Panc1 (cell line): ENCODE measurements at regions not wholly inside any gene's neighbourhood (a gene's known extent, or its start where the extent isn't known, plus 50 kb on each side); places are given as distances from the start of the nearest gene placed in this dataset.

ENCODE experiments used
- ATAC-seq: fragments of 200-7000 bp; cut with Tn5 transposase; 2 replicates; pipeline ENCODE4 v1.9.1; 2020; ENCODE audit warnings: mild to moderate bottlenecking, moderate library complexity
- BruUV-seq: library from RNA; stranded (reverse); fragments of 400-500 nt; replicated peaks from 2 replicates; lab custom pipeline; 2021; lab: Mats Ljungman, UMichigan
- CTCF ChIA-PET: fragments of 300-600 bp; sonication (Branson Sonifier 250); formaldehyde crosslinking; loops from one replicate; lab custom pipeline; 2022; ENCODE audit warnings: antibody characterized with exemption; lab: Charles Lee
- POLR2A ChIA-PET: fragments of 300-600 bp; sonication (Branson Sonifier 250); formaldehyde crosslinking; loops from one replicate; lab custom pipeline; 2022; ENCODE audit warnings: antibody characterized with exemption; lab: Charles Lee
- DNase-seq: peaks from one replicate; pipeline ENCODE4 v3.0.0-alpha.2; 2010; ENCODE audit warnings: low read depth, low spot score
- H3K27ac ChIP-seq: 2 replicates; pipeline ENCODE4 v1.5.1; 2011; ENCODE audit warnings: mild to moderate bottlenecking, low read length, inconsistent platforms
- H3K27me3 ChIP-seq: fragments of 200-500 bp; sonication (Bioruptor generic); 2 replicates; pipeline ENCODE4 v1.6.0; 2014; ENCODE audit warnings: low read length, inconsistent platforms; ENCODE audit not compliant: control insufficient read depth, insufficient read depth
- H3K36me3 ChIP-seq: fragments of 200-500 bp; sonication (Bioruptor generic); 2 replicates; pipeline ENCODE4 v1.5.1; 2014; ENCODE audit warnings: inconsistent platforms, mild to moderate bottlenecking, low read length, moderate library complexity; ENCODE audit not compliant: control insufficient read depth, insufficient read depth
- H3K4me1 ChIP-seq: 2 replicates; pipeline ENCODE4 v1.5.1; 2011; ENCODE audit warnings: inconsistent platforms, mild to moderate bottlenecking, low read length, moderate library complexity; ENCODE audit not compliant: control insufficient read depth, insufficient read depth
- H3K4me3 ChIP-seq, 2 experiments: 2 replicates each; pipeline ENCODE4 v1.5.1; 2011 to 2012; ENCODE audit warnings: low read depth in 2 of 2, low read length in 2 of 2, mild to moderate bottlenecking in 2 of 2, inconsistent platforms in 1 of 2, moderate library complexity in 1 of 2
- H3K9me3 ChIP-seq: fragments of 200-500 bp; sonication (Bioruptor generic); 2 replicates; pipeline ENCODE4 v1.5.1; 2014; ENCODE audit warnings: low read depth, mild to moderate bottlenecking, inconsistent platforms, low read length, moderate library complexity; ENCODE audit not compliant: control insufficient read depth, insufficient read depth
- CTCF ChIP-seq: fragments of 450-650 bp; IDR thresholded peaks from 2 replicates; pipeline ENCODE4 v1.5.1; 2017; ENCODE audit warnings: mild to moderate bottlenecking
- POLR2AphosphoS5 ChIP-seq: IDR thresholded peaks from 2 replicates; pipeline ENCODE4 v1.6.1; 2012; ENCODE audit warnings: mild to moderate bottlenecking, low read depth, low read length, moderate library complexity
- REST ChIP-seq, 2 experiments: IDR thresholded peaks; 2 replicates each; pipeline ENCODE4 v1.6.1; 2011 to 2012; ENCODE audit warnings: low read depth in 2 of 2, control low read depth in 1 of 2, low read length in 1 of 2, mild to moderate bottlenecking in 1 of 2, moderate library complexity in 1 of 2; ENCODE audit not compliant: insufficient read depth in 1 of 2
- SIN3A ChIP-seq: IDR thresholded peaks from 2 replicates; pipeline ENCODE4 v1.6.1; 2012; ENCODE audit warnings: low read depth, mild to moderate bottlenecking, low read length, moderate library complexity, borderline replicate concordance; ENCODE audit not compliant: insufficient read depth
- TCF7L2 ChIP-seq: IDR thresholded peaks from 2 replicates; pipeline ENCODE4 v1.6.1; 2011; ENCODE audit warnings: mild to moderate bottlenecking, low read depth, low read length, inconsistent platforms
- in situ Hi-C: cut with HindIII; loops from 2 replicates; pipeline ENCODE4 v1.10.0; 2016; ENCODE audit warnings: low sequenced_read_pairs, low pct_unique_long_range_greater_than_20kb
- intact Hi-C: fragments of 100-400 bp; cut with micrococcal nuclease; formaldehyde crosslinking; loops from one replicate; pipeline ENCODE4 v1.10.0; 2022; ENCODE audit not compliant: unreplicated experiment

- Histone ChIP-seq H3K27me3 (no peaks in the 10 kb centered on the region; the same call in 1 of the 2 replicates), H3K9me3 (no peaks in the 10 kb centered on the region), H3K36me3 (no peaks in the 10 kb centered on the region), H3K27ac (no peak overlapping the region), H3K4me1 (no peaks in the 10 kb centered on the region), H3K4me3 (no peak overlapping the region)
- ChIA-PET CTCF (interaction anchor here (1.3 kb wide), 1 partner anchor 17 kb away, joined by 3 read pairs; no protein-coding TSS in a partner anchor), POLR2A (no interaction called here)
- BruUV-seq: no TSS peak
- no peak for TF ChIP-seq SIN3A
- no peak for TF ChIP-seq POLR2AphosphoS5
- peak; percentile 31; the same call in 1 of the 2 replicates for TF ChIP-seq CTCF
- ATAC-seq (no peak), DNase-seq (no peak)
- in situ Hi-C loops (no loop called here), intact Hi-C loops (no loop called here)
Measured at GRCh38 chr15:29596266-29596665, 226.0 kb downstream of the TJP1 start.

GRCh38 chr15:29593629-29594028, 228.6 kb downstream of the TJP1 start:
- Histone ChIP-seq H3K27me3 (peaks cover 4% of the 10 kb centered on the region; the same call in 1 of the 2 replicates), H3K4me3 (no peak overlapping the region), H3K4me1 (no peaks in the 10 kb centered on the region), H3K9me3 (no peaks in the 10 kb centered on the region), H3K27ac (no peak overlapping the region), H3K36me3 (no peaks in the 10 kb centered on the region)
- ChIA-PET POLR2A (no interaction called here), CTCF (no interaction called here)
- ATAC-seq (no peak), DNase-seq (no peak)
- BruUV-seq: no TSS peak
- in situ Hi-C loops: no loop called here
- intact Hi-C loops: no loop called here
- TF ChIP-seq CTCF: no peak
- TF ChIP-seq TCF7L2: no peak
- TF ChIP-seq REST (IDR thresholded peaks at IDR 0.05; ENCODE audit: insufficient read depth in 1 of 2, low read depth in 2 of 2, low read length in 1 of 2): no peak
- TF ChIP-seq POLR2AphosphoS5: no peak
- no peak for TF ChIP-seq SIN3A
